ENCODE measurements at regions not wholly inside any gene's neighbourhood (a gene's known extent, or its start where the extent isn't known, plus 50 kb on each side); places are given as distances from the start of the nearest gene placed in this dataset.

- TF ChIP-seq CTCF (conservative IDR thresholded peaks at IDR 0.05 in 1 of 2, IDR thresholded peaks at IDR 0.05 in 1 of 2; ENCODE audit: low read depth in 1 of 2, low read length in 2 of 2) (no peak), EZH2 (IDR thresholded peaks at IDR 0.05; ENCODE audit: low read length, missing control alignments) (no peak)
Observed at GRCh38 chr14:53703457-53703856, 253.2 kb downstream of the BMP4 start.

Measured in fibroblast of lung (primary cell).